Bronchial epithelial cell (primary cell): ENCODE measurements at regions not wholly inside any gene's neighbourhood (a gene's known extent, or its start where the extent isn't known, plus 50 kb on each side); places are given as distances from the start of the nearest gene placed in this dataset.

Experiments used
- DNase-seq: peaks from one replicate; pipeline ENCODE4 v3.0.0-alpha.2; 2010; ENCODE audit warnings: low read depth
- FAIRE-seq: peaks from 2 replicates; lab custom pipeline; 2011; peaks lifted over from hg19 to GRCh38; lab: Jason Lieb, UNC
- H3K27me3 ChIP-seq: 2 replicates; pipeline ENCODE4 v1.5.1; 2011; ENCODE audit warnings: low read length; ENCODE audit not compliant: control insufficient read depth, insufficient read depth
- H3K36me3 ChIP-seq: 2 replicates; pipeline ENCODE4 v1.5.1; 2011; ENCODE audit warnings: low read length; ENCODE audit not compliant: control insufficient read depth, insufficient read depth
- H3K4me3 ChIP-seq: 2 replicates; pipeline ENCODE4 v1.5.1; 2011; ENCODE audit warnings: mild to moderate bottlenecking, low read depth, low read length, control low read depth
- TF ChIP-seq, protein P1 (sequence below): IDR thresholded peaks from 2 replicates; pipeline ENCODE4 v1.5.1; 2011; ENCODE audit warnings: mild to moderate bottlenecking, moderate library complexity, low read length, control low read depth, inconsistent platforms; ENCODE audit not compliant: insufficient read depth, severe bottlenecking

DNA sequence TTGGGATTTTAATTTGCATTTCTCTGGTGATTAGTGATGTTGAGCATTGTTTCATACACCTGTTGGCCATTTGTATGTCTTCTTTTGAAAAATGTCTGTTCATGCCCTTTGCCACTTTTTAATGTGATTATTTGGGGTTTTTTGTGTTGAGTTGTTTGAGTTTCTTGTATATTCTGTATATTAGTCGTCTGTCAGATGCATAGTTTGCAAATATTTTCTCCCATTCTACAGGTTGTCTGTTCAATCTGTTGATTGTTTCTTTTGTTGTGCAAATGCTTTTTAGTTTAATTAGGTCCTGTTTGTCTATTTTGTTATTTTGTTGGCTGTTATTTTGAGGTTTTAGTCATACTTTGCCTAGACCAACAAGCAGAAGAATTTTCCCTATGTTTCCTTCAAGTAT is 164.0 kb upstream of the CXADR start:
- H3K36me3 ChIP-seq, result no peaks in the 10 kb centered on the region
- no peak for DNase-seq
- TF ChIP-seq, protein P1, sequence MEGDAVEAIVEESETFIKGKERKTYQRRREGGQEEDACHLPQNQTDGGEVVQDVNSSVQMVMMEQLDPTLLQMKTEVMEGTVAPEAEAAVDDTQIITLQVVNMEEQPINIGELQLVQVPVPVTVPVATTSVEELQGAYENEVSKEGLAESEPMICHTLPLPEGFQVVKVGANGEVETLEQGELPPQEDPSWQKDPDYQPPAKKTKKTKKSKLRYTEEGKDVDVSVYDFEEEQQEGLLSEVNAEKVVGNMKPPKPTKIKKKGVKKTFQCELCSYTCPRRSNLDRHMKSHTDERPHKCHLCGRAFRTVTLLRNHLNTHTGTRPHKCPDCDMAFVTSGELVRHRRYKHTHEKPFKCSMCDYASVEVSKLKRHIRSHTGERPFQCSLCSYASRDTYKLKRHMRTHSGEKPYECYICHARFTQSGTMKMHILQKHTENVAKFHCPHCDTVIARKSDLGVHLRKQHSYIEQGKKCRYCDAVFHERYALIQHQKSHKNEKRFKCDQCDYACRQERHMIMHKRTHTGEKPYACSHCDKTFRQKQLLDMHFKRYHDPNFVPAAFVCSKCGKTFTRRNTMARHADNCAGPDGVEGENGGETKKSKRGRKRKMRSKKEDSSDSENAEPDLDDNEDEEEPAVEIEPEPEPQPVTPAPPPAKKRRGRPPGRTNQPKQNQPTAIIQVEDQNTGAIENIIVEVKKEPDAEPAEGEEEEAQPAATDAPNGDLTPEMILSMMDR, result no peak
- no peaks in the 10 kb centered on the region for H3K27me3 ChIP-seq
- H3K4me3 ChIP-seq, result no peak overlapping the region
- FAIRE-seq, result no peak

DNA sequence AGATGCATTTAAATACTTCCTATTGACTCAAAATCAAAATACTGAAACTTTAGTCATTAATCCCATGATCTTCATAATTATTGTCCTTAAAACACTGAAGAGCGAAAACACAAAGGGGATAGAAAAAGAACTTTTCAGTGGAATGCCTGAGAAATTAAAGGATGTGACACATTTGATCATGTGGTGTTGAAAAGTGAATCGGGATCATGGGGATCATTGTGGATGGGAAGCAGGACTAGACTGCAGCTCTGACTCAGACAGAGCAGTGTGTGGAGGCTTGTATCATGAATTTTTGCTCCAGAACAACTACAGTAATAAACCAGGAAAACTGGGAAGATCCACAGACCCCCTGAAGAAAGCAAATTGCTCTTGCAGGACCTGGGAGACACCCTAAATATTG is 161.1 kb upstream of the CXADR start:
- DNase-seq (no peak), FAIRE-seq (no peak)
- Histone ChIP-seq H3K36me3 (no peaks in the 10 kb centered on the region), H3K27me3 (no peaks in the 10 kb centered on the region), H3K4me3 (no peak overlapping the region)
- TF ChIP-seq, protein P1, result no peak

DNA sequence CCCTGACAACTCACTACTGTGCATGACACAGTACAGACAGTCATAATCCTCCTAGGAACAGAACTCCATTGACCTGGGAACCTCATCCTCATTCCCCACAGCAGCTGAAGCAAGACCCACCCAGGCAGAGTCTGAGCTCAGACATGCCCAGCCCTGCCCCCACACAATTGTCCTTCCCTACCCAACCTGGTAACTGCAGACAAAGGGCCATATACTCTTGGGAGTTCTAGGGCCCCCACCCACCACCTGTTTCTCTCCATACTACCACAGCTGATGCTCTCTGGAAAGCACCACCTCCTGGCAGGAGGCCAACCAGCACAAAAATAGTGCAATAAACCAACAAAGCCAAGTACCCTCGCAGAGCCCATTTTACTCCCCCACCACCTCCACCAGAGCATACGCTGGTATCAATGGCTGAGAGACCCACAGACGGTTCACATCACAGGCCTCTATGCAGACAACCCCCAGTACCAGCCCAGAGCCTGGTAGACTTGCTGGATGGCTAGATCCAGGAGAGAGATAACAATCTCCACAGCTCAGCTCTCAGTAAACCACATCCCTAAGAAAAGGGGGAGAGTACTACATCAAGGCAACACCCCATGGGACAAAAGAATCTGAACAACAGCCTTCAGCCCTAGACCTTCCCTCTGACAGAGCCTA is 159.7 kb upstream of the CXADR start:
- Histone ChIP-seq H3K36me3 (no peaks in the 10 kb centered on the region), H3K27me3 (no peaks in the 10 kb centered on the region), H3K4me3 (no peak overlapping the region)
- TF ChIP-seq, protein P1, result no peak
- FAIRE-seq (no peak), DNase-seq (peak; percentile 29)

DNA sequence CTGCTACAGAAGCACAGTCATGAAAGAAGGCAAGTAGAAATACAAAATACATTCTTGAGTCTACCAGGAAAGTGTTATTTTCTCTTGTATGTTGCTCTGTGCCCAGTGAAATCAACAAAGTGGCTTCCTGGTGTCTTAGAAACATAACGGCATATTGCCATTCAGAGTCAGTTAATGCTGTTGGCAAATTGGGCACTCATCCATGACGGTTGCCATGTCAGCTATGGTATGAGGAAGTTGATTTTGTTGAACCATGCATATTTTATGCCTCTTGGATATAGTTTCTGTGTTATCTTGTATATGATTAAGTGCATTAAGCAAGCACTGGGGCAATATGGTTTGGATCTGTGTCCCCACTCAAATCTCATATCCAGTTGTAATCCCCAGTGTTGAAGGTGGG is 153.1 kb upstream of the CXADR start:
- Histone ChIP-seq H3K36me3 (no peaks in the 10 kb centered on the region), H3K4me3 (no peak overlapping the region), H3K27me3 (no peaks in the 10 kb centered on the region)
- DNase-seq, result peak; percentile 37
- peak; percentile 50 for FAIRE-seq
- TF ChIP-seq, protein P1, result no peak

DNA sequence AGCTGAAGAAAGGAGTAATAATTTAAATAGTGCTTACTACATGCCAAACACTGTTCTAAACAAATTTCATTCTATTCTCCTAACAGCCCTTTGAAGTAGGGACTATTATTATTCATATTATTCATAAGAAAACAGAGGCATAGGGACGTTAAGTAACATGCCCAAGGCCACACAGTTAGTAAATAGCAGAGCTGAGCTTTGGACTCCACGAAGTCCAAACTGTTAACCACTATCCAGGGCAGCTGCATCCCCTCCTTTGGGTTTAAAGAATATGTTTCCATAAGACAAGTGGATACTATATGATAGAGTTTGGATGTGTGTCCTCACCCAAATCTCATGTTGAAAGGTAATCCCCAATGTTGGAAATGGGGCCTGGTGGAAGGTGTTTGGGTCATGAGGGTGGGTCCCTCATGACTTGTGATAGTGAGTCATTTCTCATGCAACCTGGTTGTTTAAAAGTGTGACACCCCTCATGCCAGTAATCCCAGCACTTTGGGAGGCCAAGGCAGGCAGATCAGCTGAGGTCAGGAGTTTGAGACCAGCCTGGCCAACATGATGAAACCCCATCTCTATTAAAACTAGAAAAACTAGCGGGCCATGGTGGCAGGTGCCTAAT is 144.0 kb upstream of the CXADR start:
- DNase-seq, result no peak
- TF ChIP-seq, protein P1, result no peak

More for the DNA sequence above, 144.0 kb upstream of the CXADR start:
- H3K27me3 ChIP-seq, result no peaks in the 10 kb centered on the region
- no peak overlapping the region for H3K4me3 ChIP-seq
- no peak for FAIRE-seq
- H3K36me3 ChIP-seq, result no peaks in the 10 kb centered on the region
